Endothelial cell of umbilical vein (primary cell): ENCODE measurements at regions not wholly inside any gene's neighbourhood (a gene's known extent, or its start where the extent isn't known, plus 50 kb on each side); places are given as distances from the start of the nearest gene placed in this dataset.

Source experiments
- BruUV-seq: library from RNA; stranded (reverse); fragments of 400-500 nt; replicated peaks from 2 replicates; lab custom pipeline; 2021; lab: Mats Ljungman, UMichigan
- CTCF ChIA-PET: fragments of 300-600, 350-600 bp; sonication (Branson Sonifier 250); formaldehyde crosslinking; loops from one replicate; lab custom pipeline; 2021; ENCODE audit warnings: antibody characterized with exemption, inconsistent platforms; lab: Charles Lee
- POLR2A ChIA-PET: fragments of 300-600, 350-600 bp; sonication (Branson Sonifier 250); formaldehyde crosslinking; loops from one replicate; lab custom pipeline; 2021; ENCODE audit warnings: antibody characterized with exemption, inconsistent platforms; lab: Charles Lee
- DNase-seq: peaks from one replicate; pipeline ENCODE4 v3.0.0-alpha.2; 2011; ENCODE audit warnings: low read depth, low spot score
- FAIRE-seq: peaks from 2 replicates; lab custom pipeline; 2011; peaks lifted over from hg19 to GRCh38; lab: Jason Lieb, UNC
- H2AFZ ChIP-seq: 2 replicates; pipeline ENCODE4 v1.6.0; 2012; ENCODE audit warnings: low read depth, low read length, control low read depth, inconsistent platforms
- H3K27ac ChIP-seq: 2 replicates; pipeline ENCODE4 v1.5.1; 2011; ENCODE audit warnings: low read depth, mild to moderate bottlenecking, control low read depth, low read length, moderate library complexity; ENCODE audit not compliant: insufficient read depth
- H3K27me3 ChIP-seq, 2 experiments: 2 replicates each; pipeline versions ENCODE4 v1.6.0 to v1.6.1; 2011; ENCODE audit warnings: low read length in 2 of 2, mixed read lengths in 1 of 2; ENCODE audit not compliant: control insufficient read depth in 2 of 2, insufficient read depth in 2 of 2
- H3K36me3 ChIP-seq, 2 experiments: 2 replicates in 1 of 2; 3 replicates in 1 of 2; pipeline ENCODE4 v1.5.1; 2011; ENCODE audit warnings: low read length in 2 of 2, mild to moderate bottlenecking in 1 of 2, moderate library complexity in 1 of 2; ENCODE audit not compliant: control insufficient read depth in 2 of 2, insufficient read depth in 2 of 2; ENCODE audit errors: extremely low read depth in 1 of 2
- H3K4me1 ChIP-seq: 3 replicates; pipeline ENCODE4 v1.5.1; 2011; ENCODE audit warnings: mild to moderate bottlenecking, low read length; ENCODE audit not compliant: control insufficient read depth, insufficient read depth; ENCODE audit errors: extremely low read depth
- H3K4me2 ChIP-seq: 2 replicates; pipeline ENCODE4 v1.6.1; 2011; ENCODE audit warnings: low read length, control low read depth, mixed read lengths; ENCODE audit not compliant: insufficient read depth
- H3K4me3 ChIP-seq, 3 experiments: fragments of 200-600 bp in 1 of 3; sonication (generic), shearing (Covaris generic) in 1 of 3; replicated peaks in 1 of 3; 2 replicates each; pipeline ENCODE4 v1.5.1; 2011 to 2016; ENCODE audit warnings: control low read depth in 3 of 3, low read length in 3 of 3, mild to moderate bottlenecking in 2 of 3, inconsistent platforms in 1 of 3, low read depth in 1 of 3, moderate library complexity in 1 of 3; ENCODE audit not compliant: insufficient read depth in 1 of 3
- H3K79me2 ChIP-seq: 2 replicates; pipeline ENCODE4 v1.6.0; 2012; ENCODE audit warnings: low read length, inconsistent platforms; ENCODE audit not compliant: control insufficient read depth, insufficient read depth
- H3K9ac ChIP-seq: replicated peaks from 2 replicates; pipeline ENCODE3; 2011; ENCODE audit warnings: low read length, control low read depth; ENCODE audit not compliant: insufficient read depth; ENCODE audit errors: extremely low read depth
- H3K9me1 ChIP-seq: replicated peaks from 3 replicates; pipeline ENCODE4 v1.6.0; 2011; ENCODE audit warnings: mild to moderate bottlenecking, low read length; ENCODE audit not compliant: control insufficient read depth, insufficient read depth; ENCODE audit errors: extremely low read depth
- H3K9me3 ChIP-seq: replicated peaks from 2 replicates; pipeline ENCODE4 v1.5.1; 2012; ENCODE audit warnings: low read length, inconsistent platforms; ENCODE audit not compliant: control insufficient read depth, insufficient read depth
- H4K20me1 ChIP-seq: replicated peaks from 2 replicates; pipeline ENCODE3; 2011; ENCODE audit warnings: mild to moderate bottlenecking, low read length; ENCODE audit not compliant: control insufficient read depth, insufficient read depth; ENCODE audit errors: extremely low read depth
- CTCF ChIP-seq, 2 donors: IDR thresholded peaks; 1 replicate in 1 of 2; 2 replicates in 1 of 2; pipeline ENCODE4 v1.5.1; 2011; ENCODE audit warnings: low read length in 2 of 2, mild to moderate bottlenecking in 2 of 2, moderate library complexity in 2 of 2, control low read depth in 1 of 2, inconsistent platforms in 1 of 2, low read depth in 1 of 2; ENCODE audit not compliant: insufficient read depth in 1 of 2; ENCODE audit errors: extremely low read depth in 1 of 2
- EZH2 ChIP-seq: IDR thresholded peaks from 2 replicates; pipeline ENCODE4 v1.6.1; 2012; ENCODE audit warnings: borderline replicate concordance, low read depth, mild to moderate bottlenecking, moderate library complexity, low read length, inconsistent platforms; ENCODE audit not compliant: severe bottlenecking
- FOS ChIP-seq: IDR thresholded peaks from 2 replicates; pipeline ENCODE4 v1.6.1; 2011; ENCODE audit warnings: mild to moderate bottlenecking, low read length, moderate library complexity, borderline replicate concordance; ENCODE audit not compliant: insufficient read depth
- GATA2 ChIP-seq: IDR thresholded peaks from 2 replicates; pipeline ENCODE4 v1.7.0; 2011; ENCODE audit warnings: low read depth, mild to moderate bottlenecking, moderate library complexity, mixed read lengths, low read length; ENCODE audit not compliant: insufficient read length, insufficient read depth
- JUN ChIP-seq: IDR thresholded peaks from 2 replicates; pipeline ENCODE4 v1.6.1; 2011; ENCODE audit warnings: borderline replicate concordance, low read depth; ENCODE audit not compliant: insufficient read length, insufficient read depth
- MAX ChIP-seq: IDR thresholded peaks from 2 replicates; pipeline ENCODE4 v1.6.1; 2011; ENCODE audit not compliant: insufficient read depth, insufficient read length
- MYC ChIP-seq: IDR thresholded peaks from one replicate; pipeline ENCODE4 v1.6.1; 2011; ENCODE audit warnings: mild to moderate bottlenecking, low read depth, low read length
- POLR2A ChIP-seq: IDR thresholded peaks from 2 replicates; pipeline ENCODE4 v1.6.1; 2012; ENCODE audit warnings: low read depth, mild to moderate bottlenecking, control low read depth, low read length
- POLR2AphosphoS5 ChIP-seq: IDR thresholded peaks from 2 replicates; pipeline ENCODE4 v1.6.1; 2012; ENCODE audit warnings: low read depth, mild to moderate bottlenecking, control low read depth, low read length, moderate library complexity; ENCODE audit not compliant: insufficient read depth
- dilution Hi-C: fragments of 300-500 bp; cut with MboI; formaldehyde crosslinking; loops from one replicate; pipeline ENCODE4 v1.15.0; 2019; ENCODE audit warnings: low sequenced_read_pairs; ENCODE audit not compliant: extremely low pct_ligation_motif_present
- intact Hi-C: fragments of 100-400 bp; cut with micrococcal nuclease; formaldehyde crosslinking; loops from one replicate; pipeline ENCODE4 v1.10.0; 2022

GRCh38 chr10:121351540-121351939 is 246.7 kb downstream of the FGFR2 start:
- DNase-seq (no peak), FAIRE-seq (no peak)
- no peaks in the 10 kb centered on the region for H3K27me3 ChIP-seq
- no peaks in the 10 kb centered on the region for H3K9me3 ChIP-seq
- no TSS peak for BruUV-seq
- ChIA-PET CTCF (no interaction called here), POLR2A (no interaction called here)
- H3K9me1 ChIP-seq = no peaks in the 10 kb centered on the region
- no peaks in the 10 kb centered on the region for H3K79me2 ChIP-seq
- no peak overlapping the region for H3K4me2 ChIP-seq
- H3K9ac ChIP-seq = no peak overlapping the region
- H2AFZ ChIP-seq = no peak overlapping the region
- H3K4me1 ChIP-seq = no peaks in the 10 kb centered on the region
- H4K20me1 ChIP-seq = no peaks in the 10 kb centered on the region
- no peaks in the 10 kb centered on the region for H3K36me3 ChIP-seq
- no peak overlapping the region for H3K27ac ChIP-seq
- H3K4me3 ChIP-seq = no peak overlapping the region
- intact Hi-C loops (no loop called here), dilution Hi-C loops (no loop called here)
- TF ChIP-seq GATA2 (no peak), CTCF (IDR thresholded peaks at IDR 0.05; ENCODE audit: extremely low read depth in 1 of 2, insufficient read depth in 1 of 2, low read depth in 1 of 2, low read length in 2 of 2) (no peak), MAX (no peak), POLR2AphosphoS5 (no peak), FOS (no peak), POLR2A (no peak), MYC (no peak), EZH2 (no peak), JUN (no peak)
